ENCODE measurements at regions not wholly inside any gene's neighbourhood (a gene's known extent, or its start where the extent isn't known, plus 50 kb on each side); places are given as distances from the start of the nearest gene placed in this dataset.

DNA sequence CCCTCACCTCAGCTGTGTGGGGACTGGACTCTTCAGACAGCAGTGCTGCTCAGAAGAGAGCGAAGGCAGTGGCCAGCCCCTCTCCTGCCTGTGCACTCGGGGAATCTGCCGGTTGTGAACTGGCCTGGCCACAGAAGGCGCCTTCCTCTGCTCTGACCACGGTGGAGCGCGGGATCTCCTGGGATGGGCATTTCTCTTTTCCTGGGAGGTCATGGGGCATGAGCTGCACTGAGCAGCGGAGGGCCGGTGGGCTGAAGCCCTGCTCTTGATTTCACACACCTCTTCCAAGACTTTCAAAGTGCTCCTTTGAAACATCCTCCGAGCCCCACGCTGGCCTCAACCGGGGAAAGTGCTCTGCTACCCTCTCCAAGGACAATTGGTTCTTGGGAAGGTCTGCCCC, 125.6 kb upstream of the FAM20C start:
- TF ChIP-seq CTCF (conservative IDR thresholded peaks at IDR 0.05 in 1 of 2, IDR thresholded peaks at IDR 0.05 in 1 of 2; ENCODE audit: extremely low read depth in 1 of 2, insufficient read depth in 1 of 2, low read depth in 1 of 2, low read length in 2 of 2) (no peak), EZH2 (IDR thresholded peaks at IDR 0.05; ENCODE audit: borderline replicate concordance, low read length) (no peak)

Data from mammary epithelial cell (primary cell).